Lower leg skin (tissue), 3 donors: ENCODE measurements at regions not wholly inside any gene's neighbourhood (a gene's known extent, or its start where the extent isn't known, plus 50 kb on each side); places are given as distances from the start of the nearest gene placed in this dataset.

Experiments used
- POLR2A ChIP-seq, 2 donors: fragments of 450-650 bp; IDR thresholded peaks; one replicate each; pipeline ENCODE4 v1.6.1; 2016 to 2017; ENCODE audit warnings: antibody characterized with exemption in 2 of 2, mild to moderate bottlenecking in 1 of 2, moderate library complexity in 1 of 2
- TF ChIP-seq, protein P1 (sequence below), 3 donors: fragments of 450-650 bp; IDR thresholded peaks; one replicate each; pipeline ENCODE4 v1.5.1; 2016; ENCODE audit warnings: antibody characterized with exemption in 3 of 3, mild to moderate bottlenecking in 3 of 3, moderate library complexity in 2 of 3

DNA sequence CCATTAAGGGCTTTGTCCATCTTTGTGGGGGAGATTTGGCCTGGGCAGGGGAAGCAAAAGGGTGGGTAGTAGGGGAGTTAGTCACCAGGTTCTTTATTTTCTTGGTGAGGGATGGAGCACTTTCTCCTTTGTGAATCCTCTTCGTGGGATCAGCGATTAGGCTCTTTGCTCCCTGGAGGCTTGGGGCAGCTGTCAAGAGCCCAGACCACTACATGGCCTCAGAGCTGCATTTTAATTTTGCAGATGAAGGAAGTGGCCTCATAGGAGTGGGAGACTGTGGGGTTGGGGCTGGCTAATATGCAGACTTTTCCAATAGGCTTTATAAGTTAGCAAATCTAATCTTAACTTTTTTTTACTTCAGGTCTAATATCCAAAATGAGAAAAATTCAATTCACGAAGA, 168.1 kb upstream of the DEFB112 start:
- TF ChIP-seq POLR2A (IDR thresholded peaks at IDR 0.05) = no peak
- TF ChIP-seq, protein P1, sequence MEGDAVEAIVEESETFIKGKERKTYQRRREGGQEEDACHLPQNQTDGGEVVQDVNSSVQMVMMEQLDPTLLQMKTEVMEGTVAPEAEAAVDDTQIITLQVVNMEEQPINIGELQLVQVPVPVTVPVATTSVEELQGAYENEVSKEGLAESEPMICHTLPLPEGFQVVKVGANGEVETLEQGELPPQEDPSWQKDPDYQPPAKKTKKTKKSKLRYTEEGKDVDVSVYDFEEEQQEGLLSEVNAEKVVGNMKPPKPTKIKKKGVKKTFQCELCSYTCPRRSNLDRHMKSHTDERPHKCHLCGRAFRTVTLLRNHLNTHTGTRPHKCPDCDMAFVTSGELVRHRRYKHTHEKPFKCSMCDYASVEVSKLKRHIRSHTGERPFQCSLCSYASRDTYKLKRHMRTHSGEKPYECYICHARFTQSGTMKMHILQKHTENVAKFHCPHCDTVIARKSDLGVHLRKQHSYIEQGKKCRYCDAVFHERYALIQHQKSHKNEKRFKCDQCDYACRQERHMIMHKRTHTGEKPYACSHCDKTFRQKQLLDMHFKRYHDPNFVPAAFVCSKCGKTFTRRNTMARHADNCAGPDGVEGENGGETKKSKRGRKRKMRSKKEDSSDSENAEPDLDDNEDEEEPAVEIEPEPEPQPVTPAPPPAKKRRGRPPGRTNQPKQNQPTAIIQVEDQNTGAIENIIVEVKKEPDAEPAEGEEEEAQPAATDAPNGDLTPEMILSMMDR (IDR thresholded peaks at IDR 0.05) = no peak
